GM19099 (cell line): ENCODE measurements at regions not wholly inside any gene's neighbourhood (a gene's known extent, or its start where the extent isn't known, plus 50 kb on each side); places are given as distances from the start of the nearest gene placed in this dataset.

ENCODE experiments used
- POLR2A ChIP-seq: IDR thresholded peaks from 3 replicates; pipeline ENCODE4 v1.6.1; 2011; ENCODE audit warnings: low read depth; ENCODE audit not compliant: insufficient read length; ENCODE audit errors: extremely low read depth

DNA sequence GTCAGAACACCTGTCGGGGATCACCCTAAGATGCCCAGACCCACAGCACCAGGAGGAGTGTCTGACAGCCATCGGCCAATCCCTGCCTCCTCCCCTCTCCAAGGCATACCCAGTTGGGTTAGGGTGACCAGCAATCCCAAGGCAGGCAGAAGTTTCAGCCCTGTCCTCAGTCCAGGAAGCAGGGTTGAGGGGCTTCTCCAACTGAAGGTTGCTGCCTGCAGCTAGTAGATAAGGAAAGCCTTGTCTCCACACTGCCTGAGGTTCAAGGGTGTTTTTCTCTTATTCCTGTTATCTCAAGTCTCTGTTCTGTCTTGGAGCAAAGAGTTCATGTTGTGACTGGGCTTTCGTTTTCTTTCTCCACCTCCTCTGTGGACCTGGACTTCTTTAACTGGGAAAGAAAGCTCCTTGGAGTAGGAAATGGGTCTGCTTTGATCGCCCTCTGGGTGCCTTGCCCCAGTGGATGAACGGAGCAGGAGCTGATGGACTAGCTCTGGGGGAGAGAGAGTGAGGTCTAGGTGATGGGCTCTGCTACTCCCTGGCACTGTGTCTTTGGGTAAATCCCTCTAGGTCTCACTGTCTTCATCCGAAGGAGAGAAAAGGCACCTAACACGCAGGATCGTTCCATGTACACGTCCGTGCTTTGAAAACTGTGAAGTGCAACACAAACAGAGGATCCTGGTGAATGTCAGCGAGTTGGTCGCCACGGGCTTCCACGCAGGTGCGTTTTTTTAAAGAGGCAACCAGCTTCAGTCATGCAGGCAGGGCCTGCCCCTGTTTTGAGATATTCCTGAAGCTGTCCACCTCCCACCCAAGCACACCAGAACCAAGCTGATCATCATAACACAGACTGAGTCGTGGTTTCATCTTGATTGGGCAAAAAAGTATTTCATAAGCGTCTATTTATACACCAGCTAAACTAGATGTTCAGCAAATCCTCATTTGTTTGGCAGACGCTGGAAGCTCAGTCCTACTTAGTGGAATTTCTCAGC is 52.5 kb upstream of the FOXN3 start:
- TF ChIP-seq POLR2A = no peak

DNA sequence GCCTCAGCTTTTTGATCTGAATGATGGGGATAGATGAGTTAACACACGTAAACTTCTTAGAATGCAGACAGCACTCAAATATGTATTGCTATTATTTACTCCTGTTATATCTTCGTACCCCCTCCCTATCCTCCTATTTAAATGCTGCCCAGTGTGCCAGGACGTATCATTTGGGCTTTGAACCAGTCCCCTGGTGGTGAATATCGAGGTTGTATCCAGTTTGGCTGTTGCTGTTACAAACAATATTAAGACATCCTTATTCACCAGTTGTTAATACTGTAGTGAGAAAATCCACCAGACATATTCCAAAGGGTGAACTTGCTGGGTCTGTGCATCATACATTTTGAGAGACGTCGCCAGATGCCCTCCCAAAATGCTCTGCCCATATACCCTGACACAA is 51.5 kb upstream of the FOXN3 start:
- no peak for TF ChIP-seq POLR2A

DNA sequence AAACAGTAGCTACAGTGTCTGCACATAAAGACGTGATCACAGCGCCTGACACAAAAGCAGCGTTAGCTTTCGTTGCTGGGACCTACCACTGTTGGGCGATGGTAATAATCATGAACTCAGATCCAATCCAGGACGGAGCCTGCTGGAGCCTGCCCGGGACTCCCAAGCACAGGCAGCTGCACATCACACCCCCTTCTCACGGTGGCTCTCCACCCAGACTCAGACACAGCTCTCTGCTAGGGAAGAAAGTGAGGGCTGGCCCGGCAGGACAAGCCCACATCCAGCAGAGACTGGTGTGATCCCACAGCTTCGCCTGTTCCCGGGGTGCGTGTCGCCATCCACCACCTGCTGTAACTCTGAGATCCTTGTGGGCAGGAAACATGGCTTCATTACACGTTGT is 49.9 kb upstream of the FOXN3 start:
- TF ChIP-seq POLR2A = no peak
